ENCODE measurements at regions not wholly inside any gene's neighbourhood (a gene's known extent, or its start where the extent isn't known, plus 50 kb on each side); places are given as distances from the start of the nearest gene placed in this dataset.

DNA sequence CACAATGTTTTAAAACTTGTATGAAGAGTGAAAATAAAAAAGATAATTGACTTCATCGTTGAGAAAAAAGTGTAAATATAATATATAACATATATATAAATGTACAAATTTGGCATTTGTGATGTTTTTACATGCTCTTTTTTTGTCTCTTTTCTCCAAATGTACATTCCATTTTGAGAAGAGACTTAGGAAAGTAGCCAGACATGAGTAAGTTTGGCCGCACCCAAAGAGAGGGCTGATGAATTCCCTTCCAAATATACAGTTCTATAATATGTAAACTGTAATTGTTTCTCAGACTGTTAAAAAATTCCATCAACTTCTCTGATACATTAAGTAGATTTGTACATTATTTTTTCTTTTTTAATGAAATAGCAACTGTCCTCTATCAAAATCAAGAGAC, 193.2 kb upstream of the MAP3K1 start:
- no peak for DNase-seq

More for the DNA sequence above, 193.2 kb upstream of the MAP3K1 start:
- no peaks in the 10 kb centered on the region for H3K79me2 ChIP-seq (ENCODE audit: insufficient read depth)
- H2AFZ ChIP-seq (ENCODE audit: low read depth) = no peak overlapping the region
- CTCF ChIA-PET = interaction anchor here (1.2 kb wide), 1 partner anchor 11 kb away, joined by 3 read pairs; no protein-coding TSS in a partner anchor
- no peaks in the 10 kb centered on the region for H3K4me1 ChIP-seq (ENCODE audit: control insufficient read depth in 1 of 2, insufficient read depth in 2 of 2, low read depth in 1 of 2, low read length in 1 of 2)
- TF ChIP-seq MEF2A (IDR thresholded peaks at IDR 0.05; ENCODE audit: borderline replicate concordance, low read depth) = no peak
- TF ChIP-seq, protein P1, sequence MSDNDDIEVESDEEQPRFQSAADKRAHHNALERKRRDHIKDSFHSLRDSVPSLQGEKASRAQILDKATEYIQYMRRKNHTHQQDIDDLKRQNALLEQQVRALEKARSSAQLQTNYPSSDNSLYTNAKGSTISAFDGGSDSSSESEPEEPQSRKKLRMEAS (IDR thresholded peaks at IDR 0.05; ENCODE audit: low read depth) = no peak
- no peak for TF ChIP-seq SMC3 (IDR thresholded peaks at IDR 0.05; ENCODE audit: low read depth, low read length)
- no peak for TF ChIP-seq ELF1 (IDR thresholded peaks at IDR 0.05)
- TF ChIP-seq, protein P2, sequence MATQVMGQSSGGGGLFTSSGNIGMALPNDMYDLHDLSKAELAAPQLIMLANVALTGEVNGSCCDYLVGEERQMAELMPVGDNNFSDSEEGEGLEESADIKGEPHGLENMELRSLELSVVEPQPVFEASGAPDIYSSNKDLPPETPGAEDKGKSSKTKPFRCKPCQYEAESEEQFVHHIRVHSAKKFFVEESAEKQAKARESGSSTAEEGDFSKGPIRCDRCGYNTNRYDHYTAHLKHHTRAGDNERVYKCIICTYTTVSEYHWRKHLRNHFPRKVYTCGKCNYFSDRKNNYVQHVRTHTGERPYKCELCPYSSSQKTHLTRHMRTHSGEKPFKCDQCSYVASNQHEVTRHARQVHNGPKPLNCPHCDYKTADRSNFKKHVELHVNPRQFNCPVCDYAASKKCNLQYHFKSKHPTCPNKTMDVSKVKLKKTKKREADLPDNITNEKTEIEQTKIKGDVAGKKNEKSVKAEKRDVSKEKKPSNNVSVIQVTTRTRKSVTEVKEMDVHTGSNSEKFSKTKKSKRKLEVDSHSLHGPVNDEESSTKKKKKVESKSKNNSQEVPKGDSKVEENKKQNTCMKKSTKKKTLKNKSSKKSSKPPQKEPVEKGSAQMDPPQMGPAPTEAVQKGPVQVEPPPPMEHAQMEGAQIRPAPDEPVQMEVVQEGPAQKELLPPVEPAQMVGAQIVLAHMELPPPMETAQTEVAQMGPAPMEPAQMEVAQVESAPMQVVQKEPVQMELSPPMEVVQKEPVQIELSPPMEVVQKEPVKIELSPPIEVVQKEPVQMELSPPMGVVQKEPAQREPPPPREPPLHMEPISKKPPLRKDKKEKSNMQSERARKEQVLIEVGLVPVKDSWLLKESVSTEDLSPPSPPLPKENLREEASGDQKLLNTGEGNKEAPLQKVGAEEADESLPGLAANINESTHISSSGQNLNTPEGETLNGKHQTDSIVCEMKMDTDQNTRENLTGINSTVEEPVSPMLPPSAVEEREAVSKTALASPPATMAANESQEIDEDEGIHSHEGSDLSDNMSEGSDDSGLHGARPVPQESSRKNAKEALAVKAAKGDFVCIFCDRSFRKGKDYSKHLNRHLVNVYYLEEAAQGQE (IDR thresholded peaks at IDR 0.05; ENCODE audit: low read depth, low read length) = no peak
- no peak for TF ChIP-seq RCOR1 (IDR thresholded peaks at IDR 0.05; ENCODE audit: low read length)
- no peak for TF ChIP-seq NRF1 (IDR thresholded peaks at IDR 0.05; ENCODE audit: low read depth, low read length)
- TF ChIP-seq, protein P3, sequence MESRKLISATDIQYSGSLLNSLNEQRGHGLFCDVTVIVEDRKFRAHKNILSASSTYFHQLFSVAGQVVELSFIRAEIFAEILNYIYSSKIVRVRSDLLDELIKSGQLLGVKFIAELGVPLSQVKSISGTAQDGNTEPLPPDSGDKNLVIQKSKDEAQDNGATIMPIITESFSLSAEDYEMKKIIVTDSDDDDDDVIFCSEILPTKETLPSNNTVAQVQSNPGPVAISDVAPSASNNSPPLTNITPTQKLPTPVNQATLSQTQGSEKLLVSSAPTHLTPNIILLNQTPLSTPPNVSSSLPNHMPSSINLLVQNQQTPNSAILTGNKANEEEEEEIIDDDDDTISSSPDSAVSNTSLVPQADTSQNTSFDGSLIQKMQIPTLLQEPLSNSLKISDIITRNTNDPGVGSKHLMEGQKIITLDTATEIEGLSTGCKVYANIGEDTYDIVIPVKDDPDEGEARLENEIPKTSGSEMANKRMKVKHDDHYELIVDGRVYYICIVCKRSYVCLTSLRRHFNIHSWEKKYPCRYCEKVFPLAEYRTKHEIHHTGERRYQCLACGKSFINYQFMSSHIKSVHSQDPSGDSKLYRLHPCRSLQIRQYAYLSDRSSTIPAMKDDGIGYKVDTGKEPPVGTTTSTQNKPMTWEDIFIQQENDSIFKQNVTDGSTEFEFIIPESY (IDR thresholded peaks at IDR 0.05; ENCODE audit: borderline replicate concordance, low read depth) = no peak
- TF ChIP-seq TCF12 (IDR thresholded peaks at IDR 0.05) = no peak
- TF ChIP-seq, protein P4, sequence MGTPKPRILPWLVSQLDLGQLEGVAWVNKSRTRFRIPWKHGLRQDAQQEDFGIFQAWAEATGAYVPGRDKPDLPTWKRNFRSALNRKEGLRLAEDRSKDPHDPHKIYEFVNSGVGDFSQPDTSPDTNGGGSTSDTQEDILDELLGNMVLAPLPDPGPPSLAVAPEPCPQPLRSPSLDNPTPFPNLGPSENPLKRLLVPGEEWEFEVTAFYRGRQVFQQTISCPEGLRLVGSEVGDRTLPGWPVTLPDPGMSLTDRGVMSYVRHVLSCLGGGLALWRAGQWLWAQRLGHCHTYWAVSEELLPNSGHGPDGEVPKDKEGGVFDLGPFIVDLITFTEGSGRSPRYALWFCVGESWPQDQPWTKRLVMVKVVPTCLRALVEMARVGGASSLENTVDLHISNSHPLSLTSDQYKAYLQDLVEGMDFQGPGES (IDR thresholded peaks at IDR 0.05; ENCODE audit: low read depth, low read length) = no peak
- TF ChIP-seq, protein P5, sequence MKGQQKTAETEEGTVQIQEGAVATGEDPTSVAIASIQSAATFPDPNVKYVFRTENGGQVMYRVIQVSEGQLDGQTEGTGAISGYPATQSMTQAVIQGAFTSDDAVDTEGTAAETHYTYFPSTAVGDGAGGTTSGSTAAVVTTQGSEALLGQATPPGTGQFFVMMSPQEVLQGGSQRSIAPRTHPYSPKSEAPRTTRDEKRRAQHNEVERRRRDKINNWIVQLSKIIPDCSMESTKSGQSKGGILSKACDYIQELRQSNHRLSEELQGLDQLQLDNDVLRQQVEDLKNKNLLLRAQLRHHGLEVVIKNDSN (IDR thresholded peaks at IDR 0.05; ENCODE audit: borderline replicate concordance, low read depth) = no peak
- TF ChIP-seq SIN3A (IDR thresholded peaks at IDR 0.05; ENCODE audit: borderline replicate concordance, low read depth, low read length) = no peak
- no peak for TF ChIP-seq GABPA (IDR thresholded peaks at IDR 0.05; ENCODE audit: low read depth)
- no peak for TF ChIP-seq RFX5 (IDR thresholded peaks at IDR 0.05; ENCODE audit: low read length)
- TF ChIP-seq EZH2phosphoT487 (IDR thresholded peaks at IDR 0.05; ENCODE audit: borderline replicate concordance, low read depth) = no peak
- no peak for TF ChIP-seq MXI1 (IDR thresholded peaks at IDR 0.05; ENCODE audit: low read depth, low read length)
- no peak for TF ChIP-seq NFIC (IDR thresholded peaks at IDR 0.05; ENCODE audit: borderline replicate concordance)
- no peak for TF ChIP-seq TAF1 (IDR thresholded peaks at IDR 0.05; ENCODE audit: borderline replicate concordance, low read depth, low read length)
- TF ChIP-seq JUND (IDR thresholded peaks at IDR 0.05) = no peak
- peaks cover 3% of the 10 kb centered on the region for H3F3A ChIP-seq (replicated peaks; ENCODE audit: insufficient read depth)
- no peak overlapping the region for H3K4me2 ChIP-seq
- H3K4me3 ChIP-seq (ENCODE audit: low read depth in 2 of 2, low read length in 1 of 2) = no peak overlapping the region
- H3K9me2 ChIP-seq = no peaks in the 10 kb centered on the region
- H4K20me1 ChIP-seq (ENCODE audit: insufficient read depth) = no peaks in the 10 kb centered on the region
- H3K27me3 ChIP-seq (ENCODE audit: insufficient read depth) = no peaks in the 10 kb centered on the region
- no peaks in the 10 kb centered on the region for H3K9me3 ChIP-seq
- WGBS (ENCODE audit: low lambda C conversion rate) = 72% methylated on average over 2 of the region's 2 CpGs
- no peak overlapping the region for H3K9ac ChIP-seq
- H3K36me3 ChIP-seq (replicated peaks in 1 of 2; ENCODE audit: control insufficient read depth in 1 of 2, insufficient read depth in 2 of 2, low read length in 1 of 2) = no peaks in the 10 kb centered on the region
- no peak overlapping the region for H3K27ac ChIP-seq (ENCODE audit: low read depth in 2 of 2, low read length in 1 of 2)
- POLR2A ChIA-PET = no interaction called here
